ENCODE measurements at regions not wholly inside any gene's neighbourhood (a gene's known extent, or its start where the extent isn't known, plus 50 kb on each side); places are given as distances from the start of the nearest gene placed in this dataset.

DNA sequence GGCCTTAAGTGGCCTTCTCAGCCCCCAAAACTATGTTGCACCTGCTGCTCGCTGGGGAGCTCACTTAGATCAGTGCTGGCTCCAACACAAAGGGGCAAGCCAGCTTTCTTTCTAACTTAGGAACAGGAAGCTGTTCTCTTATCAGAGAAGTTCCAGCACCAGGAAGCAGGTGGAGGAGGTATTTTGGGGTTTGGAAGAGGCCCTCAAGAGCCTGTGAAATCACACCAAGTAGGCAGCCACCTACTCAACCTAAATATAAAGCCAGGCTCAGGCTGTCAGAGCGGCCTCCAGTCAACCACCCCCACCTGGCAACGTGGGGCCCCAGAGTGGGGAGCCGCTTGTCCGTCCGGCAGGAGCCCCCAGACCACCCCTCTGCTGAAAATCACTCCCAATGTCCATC, 152.8 kb downstream of the OLFM1 start:
- CTCF ChIA-PET = no interaction called here
- peak; percentile 32 to 69 (median 54) for DNase-seq
- peaks cover 0 to 37% (median 6%) of the 10 kb centered on the region in 5 experiments for H3K27me3 ChIP-seq (replicated peaks in 2 of 5; ENCODE audit: control insufficient read depth in 4 of 5, insufficient read depth in 5 of 5, low read length in 4 of 5)
- peaks cover 0 to 24% (median 12%) of the 10 kb centered on the region in 4 experiments for H3K4me1 ChIP-seq (ENCODE audit: control extremely low read depth in 1 of 4, control insufficient read depth in 4 of 4, insufficient read depth in 4 of 4, low read length in 3 of 4)
- POLR2A ChIA-PET = no interaction called here
- no peak overlapping the region for H3K27ac ChIP-seq (ENCODE audit: insufficient read depth in 1 of 2, low read depth in 1 of 2, low read length in 2 of 2, poor library complexity in 1 of 2, severe bottlenecking in 2 of 2)
- H3K4me3 ChIP-seq (ENCODE audit: control insufficient read depth in 1 of 7, extremely low read depth in 1 of 7, insufficient read depth in 4 of 7, low read depth in 2 of 7, low read length in 6 of 7) = no peak overlapping the region
- WGBS (ENCODE audit: insufficient coverage) = 0% methylated on average over 2 of the region's 6 CpGs
- no peaks in the 10 kb centered on the region for H3K36me3 ChIP-seq (ENCODE audit: control insufficient read depth in 4 of 4, insufficient read depth in 4 of 4, low read length in 3 of 4)
- H3K9me3 ChIP-seq (ENCODE audit: control extremely low read depth in 1 of 5, control insufficient read depth in 4 of 5, insufficient read depth in 2 of 5, low read depth in 1 of 5, low read length in 4 of 5) = no peaks in the 10 kb centered on the region

DNA sequence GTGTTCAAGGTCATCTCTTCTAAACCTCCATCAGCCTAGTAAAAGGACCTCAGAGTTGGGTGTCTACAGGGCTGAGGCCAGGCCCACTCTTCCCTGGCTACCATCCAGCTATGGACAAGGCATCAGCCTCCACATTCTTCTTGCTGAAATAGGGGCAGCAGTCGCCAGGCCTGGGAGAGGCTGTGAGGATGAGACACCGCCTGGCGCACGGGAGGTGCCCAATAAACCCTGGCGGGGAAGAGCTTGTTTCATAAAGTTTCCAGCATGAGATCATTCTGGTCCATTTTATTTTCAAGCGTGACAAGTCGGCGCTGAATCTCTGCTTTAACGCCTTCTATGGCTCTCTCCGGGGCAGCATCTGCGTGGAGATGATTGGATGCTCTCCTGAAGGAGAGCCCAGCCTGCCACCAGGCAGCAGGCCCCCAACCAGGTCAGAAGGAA, 153.4 kb downstream of the OLFM1 start:
- H3K36me3 ChIP-seq (ENCODE audit: control insufficient read depth in 4 of 4, insufficient read depth in 4 of 4, low read length in 3 of 4) = no peaks in the 10 kb centered on the region
- no peaks in the 10 kb centered on the region for H3K9me3 ChIP-seq (ENCODE audit: control extremely low read depth in 1 of 5, control insufficient read depth in 4 of 5, insufficient read depth in 2 of 5, low read depth in 1 of 5, low read length in 4 of 5)
- no peak overlapping the region for H3K27ac ChIP-seq (ENCODE audit: insufficient read depth in 1 of 2, low read depth in 1 of 2, low read length in 2 of 2, poor library complexity in 1 of 2, severe bottlenecking in 2 of 2)
- ChIA-PET CTCF (no interaction called here), POLR2A (no interaction called here)
- DNase-seq = no peak
- peaks cover 0 to 24% (median 12%) of the 10 kb centered on the region in 4 experiments for H3K4me1 ChIP-seq (ENCODE audit: control extremely low read depth in 1 of 4, control insufficient read depth in 4 of 4, insufficient read depth in 4 of 4, low read length in 3 of 4)
- H3K4me3 ChIP-seq (ENCODE audit: control insufficient read depth in 1 of 7, extremely low read depth in 1 of 7, insufficient read depth in 4 of 7, low read depth in 2 of 7, low read length in 6 of 7) = no peak overlapping the region
- peaks cover 0 to 44% (median 6%) of the 10 kb centered on the region in 5 experiments for H3K27me3 ChIP-seq (replicated peaks in 2 of 5; ENCODE audit: control insufficient read depth in 4 of 5, insufficient read depth in 5 of 5, low read length in 4 of 5)
- WGBS (ENCODE audit: insufficient coverage) = 100% methylated on average over 11 of the region's 11 CpGs

DNA sequence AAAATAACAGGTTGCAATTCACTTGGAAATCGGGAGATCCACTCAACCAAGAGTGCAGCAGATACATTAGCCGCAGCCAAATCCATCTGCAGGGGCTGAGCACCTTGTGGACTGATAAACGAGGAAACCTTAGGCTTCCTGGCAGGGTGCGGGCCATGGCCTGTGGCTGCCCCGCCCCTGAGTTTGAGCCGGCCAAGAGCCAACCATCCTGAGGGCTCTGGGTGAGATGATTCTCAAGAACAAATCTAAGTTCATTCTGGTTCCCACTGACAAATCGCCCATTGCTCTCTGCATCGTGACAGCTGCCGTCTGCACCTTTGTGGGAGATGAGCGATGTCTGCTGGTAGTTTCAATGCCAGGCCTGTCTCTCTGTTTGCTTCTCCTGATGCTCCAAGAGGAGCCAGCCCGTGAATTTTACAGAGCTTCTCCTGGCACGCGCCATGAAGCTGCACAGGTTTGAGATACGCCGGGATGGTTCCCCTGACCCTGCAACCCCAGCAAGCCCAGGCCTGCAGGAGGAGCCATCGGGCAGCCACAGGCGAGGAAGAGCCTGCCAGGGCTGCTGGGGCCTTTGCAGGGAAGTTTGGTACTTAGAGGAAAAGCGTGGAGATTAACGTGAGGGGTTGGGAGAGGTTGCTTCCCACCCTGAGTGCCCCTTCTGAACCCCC, 154.0 kb downstream of the OLFM1 start:
- no peaks in the 10 kb centered on the region for H3K36me3 ChIP-seq (ENCODE audit: control insufficient read depth in 4 of 4, insufficient read depth in 4 of 4, low read length in 3 of 4)
- POLR2A ChIA-PET = no interaction called here
- CTCF ChIA-PET = no interaction called here
- H3K4me3 ChIP-seq (ENCODE audit: control insufficient read depth in 1 of 7, extremely low read depth in 1 of 7, insufficient read depth in 4 of 7, low read depth in 2 of 7, low read length in 6 of 7) = no peak overlapping the region
- no peak overlapping the region for H3K27ac ChIP-seq (ENCODE audit: insufficient read depth in 1 of 2, low read depth in 1 of 2, low read length in 2 of 2, poor library complexity in 1 of 2, severe bottlenecking in 2 of 2)
- DNase-seq = no peak
- H3K27me3 ChIP-seq (replicated peaks in 2 of 5; ENCODE audit: control insufficient read depth in 4 of 5, insufficient read depth in 5 of 5, low read length in 4 of 5) = peaks cover 0 to 45% (median 6%) of the 10 kb centered on the region in 5 experiments
- peaks cover 0 to 24% (median 12%) of the 10 kb centered on the region in 4 experiments for H3K4me1 ChIP-seq (ENCODE audit: control extremely low read depth in 1 of 4, control insufficient read depth in 4 of 4, insufficient read depth in 4 of 4, low read length in 3 of 4)
- 76% methylated on average over 18 of the region's 19 CpGs for WGBS (ENCODE audit: insufficient coverage)
- no peaks in the 10 kb centered on the region for H3K9me3 ChIP-seq (ENCODE audit: control extremely low read depth in 1 of 5, control insufficient read depth in 4 of 5, insufficient read depth in 2 of 5, low read depth in 1 of 5, low read length in 4 of 5)

DNA sequence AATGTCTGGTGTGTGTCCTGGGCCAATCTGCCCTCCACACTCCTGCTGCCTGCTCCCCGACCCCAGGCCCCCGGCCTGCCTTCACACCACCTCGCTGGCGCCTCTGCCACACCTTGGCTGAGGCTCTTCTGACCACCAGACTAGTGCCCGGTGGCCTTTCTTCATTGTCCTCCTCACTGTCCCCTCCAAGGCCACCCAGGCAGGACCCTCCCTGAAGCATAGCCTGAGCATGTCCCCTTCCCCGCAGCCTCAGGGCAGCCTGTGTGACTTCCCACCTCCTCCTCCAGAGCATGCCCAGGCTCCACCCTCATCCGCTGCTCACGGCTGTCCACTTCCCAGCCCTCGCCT, 154.6 kb downstream of the OLFM1 start:
- Histone ChIP-seq H3K4me1 (ENCODE audit: control extremely low read depth in 1 of 4, control insufficient read depth in 4 of 4, insufficient read depth in 4 of 4, low read length in 3 of 4) (peaks cover 0 to 24% (median 12%) of the 10 kb centered on the region in 4 experiments), H3K27me3 (replicated peaks in 2 of 5; ENCODE audit: control insufficient read depth in 4 of 5, insufficient read depth in 5 of 5, low read length in 4 of 5) (peaks cover 0 to 49% (median 6%) of the 10 kb centered on the region in 5 experiments), H3K4me3 (ENCODE audit: control insufficient read depth in 1 of 7, extremely low read depth in 1 of 7, insufficient read depth in 4 of 7, low read depth in 2 of 7, low read length in 6 of 7) (no peak overlapping the region), H3K36me3 (ENCODE audit: control insufficient read depth in 4 of 4, insufficient read depth in 4 of 4, low read length in 3 of 4) (no peaks in the 10 kb centered on the region), H3K9me3 (ENCODE audit: control extremely low read depth in 1 of 5, control insufficient read depth in 4 of 5, insufficient read depth in 2 of 5, low read depth in 1 of 5, low read length in 4 of 5) (no peaks in the 10 kb centered on the region), H3K27ac (ENCODE audit: insufficient read depth in 1 of 2, low read depth in 1 of 2, low read length in 2 of 2, poor library complexity in 1 of 2, severe bottlenecking in 2 of 2) (no peak overlapping the region)
- DNase-seq = no peak
- POLR2A ChIA-PET = no interaction called here
- WGBS (ENCODE audit: insufficient coverage) = 96% methylated on average over 9 of the region's 9 CpGs
- CTCF ChIA-PET = no interaction called here

DNA sequence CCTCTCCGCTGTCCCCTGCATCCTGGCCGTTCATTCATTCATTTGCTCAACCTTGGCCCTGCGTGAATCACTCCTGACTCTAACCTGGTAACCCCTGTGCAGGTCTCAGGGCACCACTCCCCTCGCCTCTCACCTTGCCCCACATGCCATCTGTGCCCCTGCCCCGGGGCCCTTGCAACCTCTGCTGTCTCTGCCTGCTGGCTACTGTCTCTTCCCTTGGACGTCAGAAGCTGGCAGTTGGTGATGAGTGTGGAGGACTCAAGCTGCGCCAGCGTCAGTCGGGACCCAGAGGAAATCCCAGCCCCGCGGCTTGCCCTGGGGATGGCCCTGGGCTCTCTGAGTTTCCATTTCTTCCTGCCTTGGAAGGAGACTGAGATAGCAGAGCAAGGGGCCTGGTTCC, 154.9 kb downstream of the OLFM1 start:
- CTCF ChIA-PET = no interaction called here
- H3K27ac ChIP-seq (ENCODE audit: insufficient read depth in 1 of 2, low read depth in 1 of 2, low read length in 2 of 2, poor library complexity in 1 of 2, severe bottlenecking in 2 of 2) = no peak overlapping the region
- no peaks in the 10 kb centered on the region for H3K9me3 ChIP-seq (ENCODE audit: control extremely low read depth in 1 of 5, control insufficient read depth in 4 of 5, insufficient read depth in 2 of 5, low read depth in 1 of 5, low read length in 4 of 5)
- H3K4me1 ChIP-seq (ENCODE audit: control extremely low read depth in 1 of 4, control insufficient read depth in 4 of 4, insufficient read depth in 4 of 4, low read length in 3 of 4) = peaks cover 0 to 24% (median 12%) of the 10 kb centered on the region in 4 experiments
- no peaks in the 10 kb centered on the region for H3K36me3 ChIP-seq (ENCODE audit: control insufficient read depth in 4 of 4, insufficient read depth in 4 of 4, low read length in 3 of 4)
- H3K4me3 ChIP-seq (ENCODE audit: control insufficient read depth in 1 of 7, extremely low read depth in 1 of 7, insufficient read depth in 4 of 7, low read depth in 2 of 7, low read length in 6 of 7) = no peak overlapping the region
- POLR2A ChIA-PET = no interaction called here
- WGBS (ENCODE audit: insufficient coverage) = 100% methylated on average over 5 of the region's 11 CpGs
- no peak for DNase-seq
- peaks cover 0 to 53% (median 6%) of the 10 kb centered on the region in 5 experiments for H3K27me3 ChIP-seq (replicated peaks in 2 of 5; ENCODE audit: control insufficient read depth in 4 of 5, insufficient read depth in 5 of 5, low read length in 4 of 5)

DNA sequence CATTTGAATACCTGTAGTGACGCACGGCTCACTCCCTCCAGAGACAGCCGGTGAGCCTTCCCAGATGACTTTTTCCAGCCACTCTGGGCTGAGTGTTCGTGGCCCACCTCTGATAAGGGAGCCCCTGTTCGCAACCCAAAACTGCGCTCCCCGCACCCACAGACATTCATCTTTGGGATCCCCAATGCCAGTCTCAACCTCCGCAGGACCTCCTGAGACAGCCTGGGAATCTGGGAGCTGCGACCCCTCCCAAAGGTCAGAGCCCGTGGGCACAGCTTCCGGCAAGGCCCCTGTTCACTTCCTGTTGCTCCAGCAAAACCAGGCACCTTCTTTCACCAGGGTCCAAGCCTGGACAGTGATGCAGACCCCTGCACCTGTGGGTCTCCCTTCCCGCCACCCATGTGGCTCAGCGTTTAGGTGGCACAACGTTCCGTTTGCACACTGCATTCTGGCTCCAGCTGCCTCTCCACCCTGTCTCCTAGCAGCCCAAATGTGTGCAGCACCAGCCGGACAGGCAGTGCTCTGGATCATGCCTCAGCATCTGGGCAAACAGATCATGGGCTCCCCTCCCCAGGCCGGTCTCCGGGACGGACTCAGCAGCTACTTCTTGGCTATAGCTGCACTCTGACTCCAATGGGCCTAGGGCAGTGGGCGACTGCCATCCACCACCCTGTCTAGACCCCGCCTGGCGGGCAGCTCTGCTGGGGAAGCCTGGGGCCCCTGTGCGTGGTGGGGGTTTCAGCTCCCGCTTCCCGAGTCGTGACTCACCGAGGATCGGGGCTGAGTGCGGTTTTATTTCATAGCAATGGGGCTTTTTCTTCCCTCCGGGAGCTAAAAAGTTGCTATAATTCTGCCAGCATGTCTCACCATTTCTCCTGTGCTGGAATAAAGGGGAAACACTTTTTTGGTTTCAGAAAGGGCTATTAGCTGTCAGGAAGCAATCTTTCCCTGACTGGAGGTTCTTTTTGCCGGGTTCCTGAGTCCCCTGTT, 156.0 kb downstream of the OLFM1 start:
- no peak overlapping the region for H3K27ac ChIP-seq (ENCODE audit: insufficient read depth in 1 of 2, low read depth in 1 of 2, low read length in 2 of 2, poor library complexity in 1 of 2, severe bottlenecking in 2 of 2)
- H3K27me3 ChIP-seq (replicated peaks in 2 of 5; ENCODE audit: control insufficient read depth in 4 of 5, insufficient read depth in 5 of 5, low read length in 4 of 5) = peaks cover 0 to 56% (median 6%) of the 10 kb centered on the region in 5 experiments
- no peaks in the 10 kb centered on the region for H3K36me3 ChIP-seq (ENCODE audit: control insufficient read depth in 4 of 4, insufficient read depth in 4 of 4, low read length in 3 of 4)
- CTCF ChIA-PET = interaction anchor here (1.2 kb wide), 1 partner anchor 11 kb away, joined by 3 read pairs; no protein-coding TSS in a partner anchor
- WGBS (ENCODE audit: insufficient coverage) = 60% methylated on average over 31 of the region's 31 CpGs
- POLR2A ChIA-PET = no interaction called here
- no peaks in the 10 kb centered on the region for H3K9me3 ChIP-seq (ENCODE audit: control extremely low read depth in 1 of 5, control insufficient read depth in 4 of 5, insufficient read depth in 2 of 5, low read depth in 1 of 5, low read length in 4 of 5)
- peak; percentile 5 to 27 (median 22) for DNase-seq
- H3K4me3 ChIP-seq (ENCODE audit: control insufficient read depth in 1 of 7, extremely low read depth in 1 of 7, insufficient read depth in 4 of 7, low read depth in 2 of 7, low read length in 6 of 7) = no peak overlapping the region
- peaks cover 0 to 24% (median 12%) of the 10 kb centered on the region in 4 experiments for H3K4me1 ChIP-seq (ENCODE audit: control extremely low read depth in 1 of 4, control insufficient read depth in 4 of 4, insufficient read depth in 4 of 4, low read length in 3 of 4)
